Activated T-cell treated with anti-CD3 and anti-CD28 coated beads for 48 hours (primary cell): ENCODE measurements at regions not wholly inside any gene's neighbourhood (a gene's known extent, or its start where the extent isn't known, plus 50 kb on each side); places are given as distances from the start of the nearest gene placed in this dataset.
"Not testable (repeated sequence)": the region's sequence is repeated elsewhere in the genome, so short reads cannot be mapped to it uniquely, and the experiment has no call there.

Experiments used
- DNase-seq: peaks from one replicate; pipeline ENCODE4 v3.0.0-alpha.2; 2020; ENCODE audit warnings: low read depth

DNA sequence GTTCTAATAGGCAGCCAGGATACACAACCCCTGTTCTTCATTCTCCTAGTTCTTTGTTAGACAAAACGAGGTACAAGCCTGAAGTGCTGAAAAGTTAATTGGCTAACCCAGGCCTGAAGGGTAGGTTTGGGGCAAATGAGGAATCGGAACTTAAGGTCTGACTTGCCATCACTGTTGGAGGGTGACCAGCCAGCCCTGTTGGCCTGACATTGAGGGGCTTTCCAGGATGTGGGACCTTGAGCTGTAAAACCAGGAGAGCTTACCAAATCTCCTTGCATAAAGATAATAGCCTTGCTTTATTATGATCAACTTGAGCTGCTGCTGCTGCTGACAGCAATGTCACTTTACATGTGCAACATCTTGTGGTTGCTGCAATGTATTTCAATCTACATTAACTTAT is 256.0 kb downstream of the VAPA start:
- no peak for DNase-seq

DNA sequence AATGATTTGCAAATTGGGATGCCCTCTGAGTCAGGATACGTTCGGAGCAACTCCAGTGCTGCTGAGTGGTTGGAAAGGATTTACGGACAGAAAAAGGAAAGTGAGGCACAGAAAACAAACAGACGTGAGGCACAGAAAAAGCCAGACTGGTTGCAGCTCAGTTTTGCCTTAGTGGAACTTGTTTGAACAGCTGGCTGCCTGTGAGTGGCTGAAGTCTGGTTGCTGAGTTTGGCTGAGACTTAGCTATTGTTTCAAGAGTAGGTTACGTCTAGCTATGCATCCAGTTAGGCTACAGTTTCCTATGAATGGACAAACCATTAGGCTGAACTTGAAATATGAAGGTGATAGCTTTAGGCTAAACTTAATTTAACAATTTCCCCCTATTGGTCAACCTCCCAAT is 256.6 kb downstream of the VAPA start:
- no peak for DNase-seq

DNA sequence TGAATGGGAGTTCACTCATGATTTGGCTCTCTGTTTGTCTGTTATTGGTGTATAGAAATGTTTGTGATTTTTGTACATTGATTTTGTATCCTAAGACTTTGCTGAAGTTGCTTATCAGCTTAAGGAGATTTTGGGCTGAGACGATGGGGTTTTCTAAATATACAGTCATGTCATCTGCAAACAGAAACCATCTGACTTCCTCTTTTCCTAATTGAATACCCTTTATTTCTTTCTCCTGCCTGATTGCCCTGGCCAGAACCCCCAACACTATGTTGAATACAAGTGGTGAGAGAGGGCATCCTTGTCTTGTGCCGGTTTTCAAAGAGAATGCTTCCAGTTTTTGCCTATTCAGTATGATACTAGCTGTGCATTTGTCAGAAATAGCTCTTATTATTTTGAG is 261.5 kb downstream of the VAPA start:
- DNase-seq, result not testable (repeated sequence)

DNA sequence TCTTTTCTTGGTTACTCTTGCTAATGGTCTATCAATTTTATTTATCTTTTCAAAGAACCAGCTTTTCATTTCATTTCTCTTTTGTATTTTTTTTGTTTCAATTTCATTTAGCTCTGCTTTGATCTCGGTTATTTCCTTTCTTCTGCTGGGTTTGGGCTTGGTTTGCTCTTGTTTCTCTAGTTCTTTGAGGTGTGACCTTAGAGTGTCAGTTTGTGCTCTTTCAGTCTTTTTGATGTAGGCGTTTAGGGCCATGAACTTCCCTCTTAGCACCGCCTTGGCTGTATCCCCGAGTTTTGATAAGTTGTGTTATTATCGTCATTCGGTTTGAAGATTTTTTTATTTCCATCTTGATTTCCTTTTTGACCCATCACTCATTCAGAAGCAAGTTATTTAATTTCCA is 265.5 kb downstream of the VAPA start:
- DNase-seq, result not testable (repeated sequence)

DNA sequence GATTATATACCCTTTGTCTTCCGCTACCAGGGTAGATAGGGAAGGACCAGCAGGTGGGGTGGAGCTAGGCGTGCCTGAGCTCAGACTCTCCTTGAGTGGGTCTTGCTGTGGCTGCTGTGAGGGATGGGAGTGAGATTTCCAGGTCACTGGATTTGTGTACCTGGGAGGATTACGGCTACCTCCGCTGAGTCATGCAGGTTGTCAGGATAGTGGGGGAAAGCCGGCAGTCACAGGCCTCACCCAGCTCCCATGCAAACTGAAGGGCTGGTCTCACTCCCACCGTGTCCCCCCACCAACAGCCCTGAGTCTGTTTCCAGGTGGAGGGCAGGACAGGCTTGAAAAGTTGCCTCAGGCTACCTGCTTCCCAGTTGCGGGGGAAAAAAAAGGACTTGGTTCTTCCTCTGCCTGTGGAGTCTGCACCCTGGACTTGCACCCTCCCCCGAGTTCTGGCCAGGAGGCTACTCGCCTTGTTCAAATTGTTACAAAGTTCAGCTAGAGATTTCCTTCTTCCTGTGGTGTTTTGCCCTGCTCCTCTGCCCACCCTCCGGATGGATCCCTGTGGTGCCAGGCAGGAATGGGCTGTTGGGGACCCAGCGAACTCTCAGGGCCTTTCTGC is 268.3 kb downstream of the VAPA start:
- no peak for DNase-seq

DNA sequence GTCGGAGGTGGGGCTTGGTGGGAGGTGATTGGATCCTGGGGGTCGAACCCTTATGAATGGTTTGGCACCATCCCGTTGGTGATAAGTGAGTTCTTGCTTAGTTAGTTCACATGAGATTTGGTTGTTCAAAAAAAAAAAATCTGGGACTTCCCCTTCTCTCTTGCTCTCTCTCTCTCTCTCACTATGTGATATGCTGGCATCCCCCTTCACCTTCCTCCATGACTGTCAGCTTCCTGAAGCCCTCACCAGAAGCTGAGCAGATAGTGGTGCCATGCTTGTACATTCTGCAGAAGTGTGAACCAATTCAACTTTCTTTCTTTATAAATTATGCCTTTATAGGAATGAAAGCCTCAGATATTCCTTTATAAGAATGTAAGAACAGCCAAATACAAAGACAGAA is 269.7 kb upstream of the APCDD1 start:
- DNase-seq, result no peak

DNA sequence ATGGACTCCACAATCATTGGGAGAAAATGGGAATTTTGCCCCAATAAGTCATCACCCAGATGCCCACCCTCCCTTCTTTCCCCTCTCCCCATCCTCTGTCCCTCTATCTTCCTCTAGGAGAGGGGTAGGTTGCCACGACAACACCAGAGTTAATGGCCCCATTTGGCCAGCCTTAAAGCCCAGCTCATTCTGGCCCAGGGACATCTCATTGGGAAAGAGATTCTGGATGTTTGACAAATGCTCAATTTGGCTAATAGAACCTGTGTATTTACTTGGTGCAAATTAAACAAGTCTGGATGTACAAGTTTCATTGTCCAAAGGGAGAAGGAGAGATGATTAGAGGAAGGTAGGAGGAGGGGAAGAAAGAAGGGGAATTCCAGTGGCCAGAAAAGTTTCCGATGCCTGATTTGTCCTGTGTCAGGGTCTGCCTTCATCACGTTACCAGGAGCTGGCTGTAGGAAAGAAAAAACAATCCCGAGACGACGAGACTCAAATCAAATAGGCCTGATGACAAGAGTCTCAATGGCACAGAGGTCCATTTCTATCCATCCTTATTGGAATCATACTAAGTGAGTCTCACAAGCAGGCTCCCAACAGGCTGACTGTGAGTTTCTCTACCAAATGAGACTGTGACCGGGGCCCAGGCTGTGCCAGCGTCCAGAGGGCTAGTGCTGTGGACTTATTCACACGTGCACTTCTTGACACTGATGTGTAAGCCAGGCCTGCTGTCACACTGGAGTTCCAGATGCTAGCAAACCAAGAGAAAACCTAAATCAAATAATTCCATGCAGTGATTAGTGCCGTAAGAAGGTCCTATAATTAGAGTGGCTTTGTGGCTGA is 265.2 kb upstream of the APCDD1 start:
- DNase-seq, result no peak

DNA sequence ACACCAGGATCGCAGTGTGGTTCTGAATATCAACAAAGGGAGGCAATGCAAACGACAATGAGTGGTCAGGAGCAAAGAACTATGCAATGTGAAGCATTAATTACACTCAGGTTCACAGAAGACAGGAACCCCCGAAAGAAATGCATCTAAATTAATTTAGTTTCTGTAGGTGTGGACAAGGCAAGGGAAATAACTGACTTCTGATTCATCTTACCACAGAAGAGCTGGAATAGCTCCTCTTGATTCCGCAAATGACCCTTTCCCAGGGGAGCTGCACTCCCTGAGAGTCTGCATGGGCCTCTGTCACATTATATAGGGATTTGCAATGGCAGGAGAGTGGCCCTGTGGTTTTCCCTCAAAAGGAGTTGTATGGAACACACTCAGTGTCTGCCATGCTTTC is 263.9 kb upstream of the APCDD1 start:
- no peak for DNase-seq

DNA sequence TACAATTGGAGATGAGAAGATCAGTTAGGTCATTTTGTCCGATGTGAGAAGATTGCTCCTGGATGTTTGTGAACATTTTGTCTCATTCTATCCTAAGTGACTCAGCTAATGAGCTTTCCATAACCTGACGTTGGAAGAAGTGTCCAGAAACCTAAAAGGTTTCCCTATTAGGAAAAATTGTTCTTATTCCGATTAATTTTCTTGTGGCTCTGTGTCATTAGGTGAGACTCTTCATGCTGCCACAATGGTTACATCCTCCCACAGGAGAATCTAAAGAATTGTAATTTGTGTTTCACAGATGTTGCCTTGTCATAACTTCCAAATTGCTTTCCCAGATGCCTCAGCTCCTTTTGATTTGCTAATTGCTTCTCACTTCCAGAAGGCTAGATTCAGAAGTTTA is 261.0 kb upstream of the APCDD1 start:
- DNase-seq, result no peak

DNA sequence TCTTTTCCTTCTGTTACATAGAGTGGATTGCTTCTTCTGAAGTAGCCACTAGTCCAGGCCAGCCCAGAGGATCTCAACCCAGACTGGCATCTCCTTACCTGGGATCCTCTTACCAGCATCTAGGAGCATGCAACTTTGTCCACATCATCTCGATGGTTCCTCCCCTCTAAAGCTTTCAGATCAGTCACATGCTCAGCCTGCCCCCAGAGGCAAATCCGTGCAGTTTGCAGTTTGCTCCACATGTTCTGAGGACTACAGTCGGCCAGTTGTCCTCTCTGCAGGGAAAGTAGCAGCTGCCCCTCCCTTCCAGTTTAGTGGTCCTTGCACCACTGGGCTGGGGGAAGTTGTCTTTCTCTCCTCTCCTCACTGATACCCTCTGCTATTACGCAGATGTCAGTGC is 259.8 kb upstream of the APCDD1 start:
- DNase-seq, result no peak

DNA sequence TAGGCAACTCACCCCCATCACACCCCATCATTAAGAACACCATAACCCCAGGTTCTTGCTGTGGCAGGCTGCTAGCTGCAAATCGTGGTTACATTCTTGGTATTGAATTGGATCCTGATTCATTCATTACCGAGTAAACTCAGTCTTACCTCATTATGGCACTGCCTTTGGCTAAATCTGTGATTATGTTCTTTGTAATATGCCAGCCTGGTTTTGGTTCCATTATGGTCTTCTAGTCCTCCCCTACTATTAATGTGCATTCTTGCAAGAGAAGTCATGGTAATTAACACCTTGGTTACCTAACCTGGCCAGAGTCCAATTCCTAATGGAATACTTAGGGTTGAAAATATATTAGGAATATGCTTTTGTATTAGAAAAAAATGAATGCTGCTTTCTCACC is 258.9 kb upstream of the APCDD1 start:
- no peak for DNase-seq

DNA sequence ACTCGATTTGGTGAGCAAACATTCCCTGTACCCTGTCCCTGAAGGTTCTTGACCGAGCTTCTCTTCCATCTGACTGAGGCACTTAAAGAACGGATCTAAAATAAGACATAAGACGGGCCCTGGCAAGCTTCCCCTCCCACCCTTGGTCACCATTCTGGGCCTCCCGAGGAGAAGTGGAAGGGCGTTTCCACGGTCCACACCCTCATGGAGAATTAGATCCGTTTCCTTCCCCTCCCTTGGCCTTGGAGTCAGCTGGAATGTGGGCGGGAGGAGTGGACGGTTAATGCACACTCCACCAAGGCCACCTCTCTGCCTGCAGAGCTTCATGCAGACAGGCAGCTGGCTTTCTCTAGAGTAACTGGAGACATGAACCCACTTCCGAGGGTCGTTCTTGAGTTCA is 257.3 kb upstream of the APCDD1 start:
- no peak for DNase-seq

DNA sequence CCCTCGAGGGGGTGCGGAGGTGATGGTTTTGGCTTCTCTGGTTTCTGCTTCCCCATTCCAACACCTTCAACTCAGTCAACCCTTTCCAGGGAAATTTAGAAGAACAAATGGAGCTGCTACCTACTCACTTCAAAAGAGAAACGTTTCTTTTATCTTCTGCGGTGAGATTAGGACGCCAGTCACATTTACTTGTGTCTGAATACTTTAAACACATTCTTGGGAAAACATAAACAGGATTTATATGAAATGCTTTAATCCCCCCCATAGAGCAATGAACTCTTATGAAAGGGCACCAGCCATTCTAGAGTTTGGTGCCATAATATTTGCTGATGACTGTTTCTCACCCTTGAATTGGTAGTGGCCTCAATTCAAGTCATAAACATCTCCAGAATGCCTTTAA is 253.2 kb upstream of the APCDD1 start:
- DNase-seq, result no peak

DNA sequence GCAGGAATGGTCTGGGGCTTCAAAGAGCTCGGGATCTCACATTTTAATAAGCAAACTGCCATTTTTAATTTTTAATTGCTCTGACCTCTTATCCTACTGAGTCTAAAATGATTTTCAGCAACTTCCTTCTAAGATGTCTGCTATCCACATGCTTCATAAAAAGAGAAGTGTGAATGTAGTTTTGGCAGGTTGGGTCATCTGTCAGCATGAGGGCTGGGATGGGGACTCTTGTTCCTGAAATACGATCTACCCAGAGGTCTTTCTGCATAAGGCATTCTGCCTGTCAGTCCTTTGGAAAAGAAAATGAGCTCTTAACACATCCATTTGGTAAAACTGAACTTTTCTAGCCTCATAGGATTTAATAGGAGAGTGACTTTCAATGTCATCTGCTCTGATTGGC is 252.8 kb upstream of the APCDD1 start:
- no peak for DNase-seq

DNA sequence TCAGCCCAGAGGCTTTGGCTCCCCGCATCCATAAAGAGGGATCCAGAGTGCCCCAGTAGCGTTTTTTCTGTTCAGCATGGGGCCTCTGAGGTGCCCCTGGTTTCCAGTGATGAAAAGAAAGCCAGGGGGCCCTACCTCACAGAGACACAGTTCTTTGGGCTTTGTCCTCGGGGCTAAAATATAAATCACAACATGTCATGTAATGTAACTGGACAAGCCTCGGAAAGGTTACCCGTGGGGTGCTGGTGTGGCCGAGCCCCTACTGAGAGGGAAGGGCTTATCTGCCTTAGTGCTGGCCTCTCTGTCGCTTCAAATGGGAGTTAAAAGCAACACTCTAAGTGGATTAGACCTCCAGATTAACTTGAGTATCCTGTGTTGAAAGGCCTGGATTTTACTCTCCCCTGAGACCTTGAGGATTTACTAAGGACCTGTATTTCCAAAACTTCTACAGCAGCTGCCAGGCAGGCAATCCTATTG is 251.6 kb upstream of the APCDD1 start:
- no peak for DNase-seq

DNA sequence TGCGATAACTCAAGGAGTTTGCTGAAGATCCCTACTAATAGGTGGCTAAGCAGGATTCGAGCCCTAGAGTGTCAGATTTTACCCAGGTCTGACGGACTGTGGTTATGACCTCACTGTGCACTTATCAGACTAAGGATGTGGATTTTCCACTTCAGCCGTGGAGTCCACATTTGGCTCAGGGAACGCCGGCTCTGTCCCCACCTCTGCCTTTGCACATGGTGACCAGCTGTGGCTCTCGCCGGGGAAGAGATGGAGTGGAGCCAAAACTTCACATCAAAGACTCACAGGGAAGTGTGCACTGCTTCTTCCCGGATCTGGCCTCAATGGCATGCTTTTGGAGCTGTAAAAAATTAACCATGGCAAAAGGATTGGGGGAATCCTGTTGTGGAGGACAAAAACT is 249.3 kb upstream of the APCDD1 start:
- no peak for DNase-seq

DNA sequence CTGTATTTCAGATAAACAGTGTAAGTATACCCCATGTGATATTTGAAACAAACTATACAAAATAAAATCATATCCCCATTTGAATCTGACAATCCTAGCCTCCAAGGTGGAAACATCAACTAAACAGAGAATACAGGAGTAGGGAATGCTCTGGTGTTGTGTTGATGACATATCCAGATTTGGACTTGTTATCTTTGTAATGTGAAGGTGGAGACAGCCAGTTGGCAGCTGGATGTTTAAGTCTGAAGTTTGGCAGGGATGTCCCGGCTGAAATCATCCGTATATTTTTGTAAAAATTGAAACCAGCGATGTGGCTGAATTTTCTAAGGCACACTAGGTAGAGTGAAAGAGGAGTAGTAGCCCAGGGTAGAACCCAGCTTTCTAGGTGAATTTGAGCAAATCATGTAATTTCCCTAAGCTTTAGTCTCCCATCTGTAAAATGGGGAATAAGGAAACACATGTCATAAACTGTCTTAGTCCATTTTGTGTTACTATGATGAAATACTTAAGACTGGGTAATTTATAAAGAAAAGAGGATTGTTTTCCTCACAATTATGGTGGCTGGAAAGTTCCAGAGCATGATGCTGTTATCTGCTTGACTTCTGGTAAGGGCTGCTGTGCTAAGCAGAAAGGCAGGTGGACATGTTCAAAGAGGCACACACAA is 246.6 kb upstream of the APCDD1 start:
- DNase-seq, result no peak

DNA sequence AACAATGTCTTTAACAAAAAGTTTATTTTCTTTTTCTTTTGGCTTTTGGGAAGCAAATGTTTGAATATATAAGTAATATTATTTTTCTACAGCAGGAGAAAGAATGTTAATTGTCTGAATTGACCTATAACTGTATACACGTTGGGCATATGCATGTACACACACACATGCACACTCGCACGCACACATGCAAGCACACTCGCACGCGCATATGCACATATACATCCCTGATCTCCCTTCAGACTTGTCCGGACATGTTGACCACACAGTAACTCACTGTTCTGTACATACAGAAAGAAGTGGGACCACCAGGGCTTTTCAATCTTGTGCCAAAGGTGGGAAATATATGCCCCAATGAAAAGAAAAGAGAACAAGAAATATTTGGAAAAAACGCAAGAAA is 245.1 kb upstream of the APCDD1 start:
- no peak for DNase-seq

DNA sequence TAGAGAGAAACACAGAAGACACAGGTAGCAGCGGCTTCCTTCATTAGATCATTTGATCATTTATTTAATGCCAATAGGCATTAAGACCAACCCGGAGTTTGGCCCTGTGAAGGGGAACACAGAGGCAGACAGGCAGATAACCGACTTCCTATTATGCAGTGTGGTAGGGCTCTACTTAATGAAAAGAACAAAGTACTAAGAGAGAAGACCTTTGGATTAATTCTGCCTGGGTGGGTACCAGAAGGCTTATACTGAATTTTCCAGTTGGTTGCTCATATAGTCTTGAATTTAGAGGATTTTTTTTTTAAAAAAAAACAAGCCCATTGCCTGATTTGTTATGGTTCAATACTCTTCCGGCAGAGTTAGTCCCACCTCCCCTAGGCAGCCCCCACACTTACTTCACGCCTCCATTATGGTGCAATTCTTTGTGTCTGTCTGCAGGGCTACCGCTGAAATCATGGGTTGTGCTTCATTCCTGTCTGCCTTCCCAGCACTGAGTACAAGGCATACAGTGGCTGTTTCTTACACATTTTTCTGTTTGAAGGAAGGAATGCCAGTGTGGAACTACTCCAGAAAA is 244.3 kb upstream of the APCDD1 start:
- DNase-seq, result no peak

DNA sequence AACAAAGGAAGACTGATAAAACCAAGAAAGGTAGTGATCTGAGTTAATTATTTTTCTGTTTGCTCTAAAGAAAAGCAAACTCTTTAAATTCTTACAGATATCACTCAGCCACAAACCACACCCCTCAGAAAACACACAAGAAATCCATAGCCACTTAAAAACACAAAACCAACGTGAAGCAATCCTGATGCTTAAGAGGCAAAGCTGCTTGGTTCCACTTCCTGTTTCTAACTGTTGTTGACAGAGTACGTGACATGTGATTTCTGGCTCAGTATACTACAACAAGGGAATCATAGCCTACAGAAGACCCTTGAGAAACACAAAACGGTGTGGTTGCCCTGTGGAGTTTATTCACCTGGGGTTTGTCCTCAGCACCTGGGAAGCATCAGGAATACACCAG is 240.9 kb upstream of the APCDD1 start:
- no peak for DNase-seq

DNA sequence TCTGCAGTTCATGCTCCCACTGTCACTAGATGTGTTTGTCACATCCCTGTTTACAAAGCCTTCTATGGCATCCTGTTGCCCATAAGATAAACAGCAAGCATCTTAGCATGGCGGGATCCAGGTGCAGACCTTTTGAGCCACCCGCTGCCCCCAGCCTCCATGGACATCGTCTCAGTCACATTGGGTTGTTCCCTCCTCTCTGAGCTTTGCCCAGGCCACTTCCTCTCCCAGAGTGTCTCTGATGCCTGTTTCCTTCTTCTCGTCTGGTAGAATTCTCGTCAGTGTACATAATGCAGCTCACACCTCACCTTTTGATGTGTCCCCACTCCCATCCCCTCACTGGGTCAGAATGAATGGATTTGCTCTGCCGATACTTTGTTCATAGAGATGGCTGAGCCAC is 239.0 kb upstream of the APCDD1 start:
- DNase-seq, result no peak

DNA sequence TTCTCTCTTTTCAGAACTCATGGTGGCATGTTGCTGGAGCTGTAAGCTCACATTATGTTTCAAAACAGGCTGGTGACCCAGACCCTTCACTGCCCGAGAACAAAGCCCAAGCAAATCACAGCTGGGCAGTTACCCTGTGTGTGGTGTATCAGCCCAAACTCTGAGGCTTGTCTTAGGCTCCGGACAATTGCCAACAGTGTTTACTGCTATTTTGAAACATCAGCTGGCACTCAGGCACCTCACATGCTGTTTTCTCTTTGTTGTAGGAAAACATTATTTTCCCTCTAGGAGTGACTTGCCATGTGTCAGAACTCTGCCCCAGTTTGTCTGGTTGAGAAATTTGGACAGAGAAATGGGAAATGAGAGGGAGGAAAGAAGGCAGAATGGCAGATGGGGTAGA is 237.6 kb upstream of the APCDD1 start:
- DNase-seq, result no peak

DNA sequence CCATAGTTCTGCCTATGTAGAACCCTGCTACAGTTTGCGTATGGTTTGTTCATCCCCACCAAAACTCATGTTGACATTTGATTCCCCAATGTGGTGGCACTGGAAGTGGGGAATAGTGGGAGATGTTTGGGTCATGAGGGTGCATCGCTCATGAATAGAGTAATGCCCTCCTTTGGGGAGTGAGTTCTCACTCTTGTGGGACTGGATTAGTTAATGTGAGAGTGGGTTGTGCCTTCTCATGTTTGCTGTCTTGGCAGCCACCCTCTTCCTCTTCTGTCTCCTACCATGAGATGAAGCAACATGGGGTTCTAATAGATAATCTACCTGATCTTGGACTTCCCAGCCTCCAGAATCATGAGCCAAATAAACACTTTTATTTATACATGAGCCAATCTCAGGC is 237.2 kb upstream of the APCDD1 start:
- DNase-seq, result no peak
